ENCODE measurements at regions not wholly inside any gene's neighbourhood (a gene's known extent, or its start where the extent isn't known, plus 50 kb on each side); places are given as distances from the start of the nearest gene placed in this dataset.

GRCh38 chr15:48041454-48041853 is 79.3 kb upstream of the SLC24A5 start:
- Histone ChIP-seq H2BK5ac (ENCODE audit: low read depth, low read length) (no peak overlapping the region), H2AK5ac (ENCODE audit: low read depth, low read length) (no peak overlapping the region), H3K14ac (ENCODE audit: insufficient read length) (no peak overlapping the region), H3K4me2 (ENCODE audit: insufficient read depth in 1 of 2, low read depth in 2 of 2, low read length in 2 of 2) (no peak overlapping the region), H4K91ac (replicated peaks; ENCODE audit: insufficient read length, low read length) (no peak overlapping the region), H2BK15ac (ENCODE audit: low read length) (no peak overlapping the region), H3K9me3 (ENCODE audit: insufficient read depth in 2 of 2, low read depth in 1 of 2, low read length in 1 of 2) (no peaks in the 10 kb centered on the region), H3K27ac (ENCODE audit: low read depth, low read length) (no peak overlapping the region), H2AFZ (ENCODE audit: low read length) (no peak overlapping the region), H2BK120ac (replicated peaks; ENCODE audit: low read depth, low read length) (no peak overlapping the region), H3K23me2 (ENCODE audit: low read depth, low read length) (no peaks in the 10 kb centered on the region), H3K18ac (ENCODE audit: extremely low read depth, low read length) (no peak overlapping the region), H3K4me3 (ENCODE audit: extremely low read depth in 1 of 4, insufficient read depth in 2 of 4, low read depth in 3 of 4, low read length in 4 of 4) (no peak overlapping the region), H3K27me3 (replicated peaks in 1 of 4; ENCODE audit: control insufficient read depth in 3 of 4, extremely low read depth in 1 of 4, insufficient read depth in 3 of 4, low read length in 3 of 4) (no peaks in the 10 kb centered on the region), H3K56ac (replicated peaks; ENCODE audit: insufficient read length, low read depth, low read length) (no peak overlapping the region), H3K36me3 (ENCODE audit: control insufficient read depth in 2 of 4, insufficient read depth in 4 of 4, low read length in 3 of 4) (no peaks in the 10 kb centered on the region), H3K4ac (replicated peaks; ENCODE audit: insufficient read length, low read depth, low read length) (no peak overlapping the region), H3K23ac (ENCODE audit: insufficient read length) (no peak overlapping the region), H2BK12ac (ENCODE audit: low read depth, low read length) (no peak overlapping the region), H3K4me1 (replicated peaks in 1 of 4; ENCODE audit: control insufficient read depth in 3 of 4, insufficient read depth in 4 of 4, low read length in 3 of 4) (peaks cover 0 to 7% (median 1%) of the 10 kb centered on the region in 4 experiments; a peak in 2 of 7 replicates), H4K20me1 (replicated peaks in 1 of 2; ENCODE audit: control insufficient read depth in 1 of 2, insufficient read depth in 2 of 2, low read length in 2 of 2) (no peaks in the 10 kb centered on the region), H4K5ac (ENCODE audit: insufficient read length, low read depth, low read length) (no peak overlapping the region), H3K79me2 (ENCODE audit: control insufficient read depth in 1 of 2, insufficient read depth in 2 of 2, low read length in 2 of 2) (no peaks in the 10 kb centered on the region), H4K8ac (ENCODE audit: extremely low read depth, insufficient read depth, low read length) (no peak overlapping the region), H2BK20ac (ENCODE audit: low read length) (no peak overlapping the region), H3K9ac (replicated peaks in 1 of 4; ENCODE audit: extremely low read depth in 1 of 4, low read depth in 3 of 4, low read length in 3 of 4) (no peak overlapping the region), H3K79me1 (ENCODE audit: low read depth, low read length) (no peaks in the 10 kb centered on the region)
- FAIRE-seq (no peak), DNase-seq (ENCODE audit: low read depth in 1 of 2, low spot score in 2 of 2) (no peak)
- ChIA-PET POLR2A (ENCODE audit: partially characterized antibody) (no interaction called here), CTCF (ENCODE audit: partially characterized antibody) (no interaction called here)
- 89% methylated on average over 2 of the region's 2 CpGs; no CpG with 5 or more reads in 1 of the 2 experiments for WGBS, 2 experiments (ENCODE audit: extremely low coverage in 1 of 2, insufficient coverage in 1 of 2, insufficient read length in 1 of 2, insufficient replicate concordance in 2 of 2, low coverage in 1 of 2, low lambda C conversion rate in 2 of 2, missing lambda C conversion rate in 1 of 2)
- TF ChIP-seq CBX5 (IDR thresholded peaks at IDR 0.05; ENCODE audit: low read depth, low read length) (no peak), TAF1 (IDR thresholded peaks at IDR 0.05; ENCODE audit: low read depth, low read length) (no peak), TAF7 (optimal IDR thresholded peaks at IDR 0.05; ENCODE audit: borderline replicate concordance, low read depth, low read length) (no peak), RXRA (IDR thresholded peaks at IDR 0.05; ENCODE audit: insufficient read depth, low read depth, low read length) (no peak), USF2 (IDR thresholded peaks at IDR 0.05; ENCODE audit: low read length) (no peak), YY1 (IDR thresholded peaks at IDR 0.05; ENCODE audit: low read depth, low read length) (no peak), HDAC6 (IDR thresholded peaks at IDR 0.05; ENCODE audit: low read depth, low read length) (no peak), TBP (IDR thresholded peaks at IDR 0.05; ENCODE audit: low read depth, low read length) (no peak), CHD1 (IDR thresholded peaks at IDR 0.05; ENCODE audit: low read depth, low read length) (no peak), ASH2L (IDR thresholded peaks at IDR 0.05; ENCODE audit: low read length) (no peak), JUND (IDR thresholded peaks at IDR 0.05; ENCODE audit: low read length) (no peak), RFX5 (IDR thresholded peaks at IDR 0.05; ENCODE audit: borderline replicate concordance, low read depth, low read length) (no peak), CEBPB (IDR thresholded peaks at IDR 0.05; ENCODE audit: low read depth, low read length) (no peak)
